AML-193 (cell line): ENCODE measurements at regions not wholly inside any gene's neighbourhood (a gene's known extent, or its start where the extent isn't known, plus 50 kb on each side); places are given as distances from the start of the nearest gene placed in this dataset.
A peak's percentile ranks its signal among the peaks of the same experiment; 100 is the strongest.

Source experiments
- DNase-seq, 2 experiments: peaks; one replicate each; lab custom pipeline; 2025; lab: John Stamatoyannopoulos, UW

- no peak for DNase-seq
Observed at GRCh38 chr15:67892559-67893377, 52.9 kb upstream of the RNU6-1 start.

- no peak for DNase-seq
Observed at GRCh38 chr15:67895237-67895636, 55.4 kb upstream of the RNU6-1 start.

GRCh38 chr15:67897646-67898339, 57.9 kb upstream of the RNU6-1 start:
- DNase-seq, result no peak

- no peak for DNase-seq
Observed at GRCh38 chr15:67899596-67900283, 59.9 kb upstream of the RNU6-1 start.

GRCh38 chr15:67900621-67901147, 60.8 kb upstream of the RNU6-1 start:
- no peak for DNase-seq

- no peak for DNase-seq
Observed at GRCh38 chr15:67901922-67902321, 62.1 kb upstream of the RNU6-1 start.

- DNase-seq, result no peak
Observed at GRCh38 chr15:67902579-67903009, 62.7 kb upstream of the RNU6-1 start.

GRCh38 chr15:67903708-67904107, 63.9 kb upstream of the RNU6-1 start:
- no peak for DNase-seq

- DNase-seq, result no peak
Observed at GRCh38 chr15:67905628-67906027, 65.8 kb upstream of the RNU6-1 start.

GRCh38 chr15:67906382-67906781, 66.5 kb upstream of the RNU6-1 start:
- no peak for DNase-seq

GRCh38 chr15:67907184-67907723, 67.4 kb upstream of the RNU6-1 start:
- DNase-seq, result no peak

- DNase-seq, result no peak
Observed at GRCh38 chr15:67908756-67909155, 68.9 kb upstream of the RNU6-1 start.

GRCh38 chr15:67911727-67912126, 71.9 kb upstream of the RNU6-1 start:
- DNase-seq, result no peak

GRCh38 chr15:67914028-67914427, 74.2 kb upstream of the RNU6-1 start:
- DNase-seq, result no peak

GRCh38 chr15:67914537-67915460, 75.0 kb upstream of the RNU6-1 start:
- peak; percentile 40 to 53 for DNase-seq

- no peak for DNase-seq
Observed at GRCh38 chr15:67915461-67916374, 75.9 kb upstream of the RNU6-1 start.

- no peak for DNase-seq
Observed at GRCh38 chr15:67916565-67916964, 76.7 kb upstream of the RNU6-1 start.

- no peak for DNase-seq
Observed at GRCh38 chr15:67917037-67917436, 77.2 kb upstream of the RNU6-1 start.

GRCh38 chr15:67917636-67918035, 77.8 kb upstream of the RNU6-1 start:
- no peak for DNase-seq
